Epithelial cell of esophagus (primary cell): ENCODE measurements at regions not wholly inside any gene's neighbourhood (a gene's known extent, or its start where the extent isn't known, plus 50 kb on each side); places are given as distances from the start of the nearest gene placed in this dataset.
A peak's percentile ranks its signal among the peaks of the same experiment; 100 is the strongest.

Source experiments
- DNase-seq: peaks from one replicate; pipeline ENCODE4 v3.0.0; 2010; ENCODE audit warnings: low read depth
- H3K4me3 ChIP-seq: 2 replicates; pipeline ENCODE4 v1.5.1; 2011; ENCODE audit warnings: mild to moderate bottlenecking, low read length, control low read depth
- TF ChIP-seq, protein P1 (sequence below): IDR thresholded peaks from 2 replicates; pipeline ENCODE4 v1.5.1; 2011; ENCODE audit warnings: low read depth, mild to moderate bottlenecking, low read length, control low read depth, inconsistent platforms; ENCODE audit not compliant: insufficient read depth; ENCODE audit errors: missing control alignments

GRCh38 chr14:53461858-53462257 lies 308.7 kb upstream of the DDHD1 start:
- TF ChIP-seq, protein P1, sequence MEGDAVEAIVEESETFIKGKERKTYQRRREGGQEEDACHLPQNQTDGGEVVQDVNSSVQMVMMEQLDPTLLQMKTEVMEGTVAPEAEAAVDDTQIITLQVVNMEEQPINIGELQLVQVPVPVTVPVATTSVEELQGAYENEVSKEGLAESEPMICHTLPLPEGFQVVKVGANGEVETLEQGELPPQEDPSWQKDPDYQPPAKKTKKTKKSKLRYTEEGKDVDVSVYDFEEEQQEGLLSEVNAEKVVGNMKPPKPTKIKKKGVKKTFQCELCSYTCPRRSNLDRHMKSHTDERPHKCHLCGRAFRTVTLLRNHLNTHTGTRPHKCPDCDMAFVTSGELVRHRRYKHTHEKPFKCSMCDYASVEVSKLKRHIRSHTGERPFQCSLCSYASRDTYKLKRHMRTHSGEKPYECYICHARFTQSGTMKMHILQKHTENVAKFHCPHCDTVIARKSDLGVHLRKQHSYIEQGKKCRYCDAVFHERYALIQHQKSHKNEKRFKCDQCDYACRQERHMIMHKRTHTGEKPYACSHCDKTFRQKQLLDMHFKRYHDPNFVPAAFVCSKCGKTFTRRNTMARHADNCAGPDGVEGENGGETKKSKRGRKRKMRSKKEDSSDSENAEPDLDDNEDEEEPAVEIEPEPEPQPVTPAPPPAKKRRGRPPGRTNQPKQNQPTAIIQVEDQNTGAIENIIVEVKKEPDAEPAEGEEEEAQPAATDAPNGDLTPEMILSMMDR: no peak
- no peak for DNase-seq
- no peak overlapping the region for H3K4me3 ChIP-seq

DNA sequence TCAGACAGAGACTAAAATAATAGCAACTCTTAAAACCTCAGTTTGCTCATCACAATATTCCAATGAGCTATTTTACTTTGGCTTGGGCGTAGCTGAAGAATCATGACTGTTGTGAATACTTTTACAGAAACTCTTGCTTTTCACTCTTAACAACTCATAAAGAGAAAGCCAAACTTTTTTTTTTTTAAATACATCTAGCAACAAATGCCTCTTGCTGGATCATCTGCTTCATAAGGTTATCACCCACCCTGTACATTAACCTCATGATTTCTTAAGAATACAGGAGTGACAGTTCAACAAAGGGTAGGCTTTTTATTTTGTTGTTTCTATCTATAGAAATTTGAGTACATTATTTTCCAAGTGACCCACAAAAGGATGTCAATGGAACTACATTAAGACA lies 307.4 kb upstream of the DDHD1 start:
- TF ChIP-seq, protein P1: no peak
- DNase-seq: no peak
- no peak overlapping the region for H3K4me3 ChIP-seq

- TF ChIP-seq, protein P1: no peak
- DNase-seq: peak; percentile 57
- H3K4me3 ChIP-seq: no peak overlapping the region
These were observed 305.3 kb upstream of the DDHD1 start for GRCh38 chr14:53458368-53458814.

GRCh38 chr14:53456931-53457330 lies 303.8 kb upstream of the DDHD1 start:
- DNase-seq: no peak
- TF ChIP-seq, protein P1: no peak
- H3K4me3 ChIP-seq: no peak overlapping the region

DNA sequence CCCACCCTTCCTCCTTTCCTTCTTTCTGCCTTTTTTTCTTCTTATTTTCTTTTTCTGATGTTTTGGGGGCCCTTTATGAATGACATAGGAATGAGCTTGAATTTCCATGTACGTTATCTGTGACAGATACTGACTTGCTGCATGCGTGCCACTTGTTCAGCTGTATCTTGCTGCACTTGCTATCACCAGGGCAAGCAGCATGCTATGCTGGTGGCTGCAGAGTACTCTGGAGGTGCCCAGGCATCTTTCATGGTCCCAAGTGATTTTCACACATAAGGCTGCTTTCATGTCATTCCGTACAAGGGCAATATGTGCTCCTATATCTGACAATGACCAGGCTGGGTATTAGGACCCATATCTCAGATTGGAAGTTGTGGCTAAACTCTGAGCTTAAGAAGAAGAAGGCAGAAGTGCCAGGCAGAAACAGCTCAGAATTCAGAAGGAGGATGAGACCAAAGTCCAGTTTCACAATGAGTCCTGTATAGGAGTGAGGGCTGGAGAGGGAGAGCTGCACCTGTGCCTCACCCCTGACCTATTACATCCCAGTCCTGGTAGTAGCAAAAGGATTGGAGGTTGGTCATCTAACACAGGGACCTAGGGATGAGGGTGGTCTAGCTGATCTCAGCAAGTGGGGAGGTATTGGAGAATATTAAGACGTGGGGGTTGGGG lies 299.0 kb upstream of the DDHD1 start:
- no peak overlapping the region for H3K4me3 ChIP-seq
- TF ChIP-seq, protein P1: no peak
- no peak for DNase-seq

GRCh38 chr14:53450871-53451270 lies 297.7 kb upstream of the DDHD1 start:
- DNase-seq: no peak
- TF ChIP-seq, protein P1: no peak
- H3K4me3 ChIP-seq: no peak overlapping the region

DNA sequence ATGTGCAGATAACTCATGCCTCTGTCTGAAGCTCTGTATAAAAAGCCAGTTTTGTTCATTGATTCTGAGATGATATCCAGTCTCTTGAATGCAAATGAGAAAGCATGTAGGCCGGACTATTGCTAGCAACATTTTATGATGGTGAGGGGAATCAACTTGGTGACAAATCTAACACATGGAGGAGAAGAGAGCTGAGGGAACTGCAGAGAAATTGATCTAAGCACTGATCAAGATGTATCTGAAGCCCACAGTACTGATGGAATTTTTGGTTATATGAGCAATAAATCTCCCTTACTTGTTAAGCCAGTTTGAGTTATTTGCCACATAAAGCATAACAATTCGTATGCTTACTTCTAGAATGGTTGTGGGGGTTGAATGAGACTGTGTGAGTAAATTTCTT lies 295.6 kb upstream of the DDHD1 start:
- no peak for DNase-seq
- TF ChIP-seq, protein P1: no peak
- no peak overlapping the region for H3K4me3 ChIP-seq
